Ishikawa (cell line): ENCODE measurements at regions not wholly inside any gene's neighbourhood (a gene's known extent, or its start where the extent isn't known, plus 50 kb on each side); places are given as distances from the start of the nearest gene placed in this dataset.

Source experiments
- EP300 ChIP-seq: IDR thresholded peaks from 2 replicates; pipeline ENCODE4 v1.6.1; 2012; ENCODE audit warnings: borderline replicate concordance
- RAD21 ChIP-seq: IDR thresholded peaks from 2 replicates; pipeline ENCODE4 v1.6.1; 2012; ENCODE audit warnings: low read depth
- REST ChIP-seq: IDR thresholded peaks from 2 replicates; pipeline ENCODE4 v1.6.1; 2012; ENCODE audit warnings: low read depth, mild to moderate bottlenecking
- TEAD4 ChIP-seq: IDR thresholded peaks from 2 replicates; pipeline ENCODE4 v1.6.1; 2012
- YY1 ChIP-seq: IDR thresholded peaks from 2 replicates; pipeline ENCODE4 v1.6.1; 2012; ENCODE audit warnings: low read depth
- ZBTB7A ChIP-seq: IDR thresholded peaks from 2 replicates; pipeline ENCODE4 v1.6.1; 2012; ENCODE audit warnings: low read depth

- TF ChIP-seq ZBTB7A (no peak), REST (no peak), RAD21 (no peak), TEAD4 (no peak), YY1 (no peak), EP300 (no peak)
Observed at GRCh38 chr6:41462033-41462432, 84.1 kb upstream of the FOXP4 start.
